HG03280 (cell line): ENCODE measurements at regions not wholly inside any gene's neighbourhood (a gene's known extent, or its start where the extent isn't known, plus 50 kb on each side); places are given as distances from the start of the nearest gene placed in this dataset.

Experiments
- ATAC-seq: cut with Tn5 transposase; IDR thresholded peaks from one replicate; pipeline ENCODE4 v1.9.1; 2021; ENCODE audit warnings: mild to moderate bottlenecking, moderate library complexity; ENCODE audit not compliant: unreplicated experiment

- ATAC-seq: no peak
Measured at GRCh38 chr14:97604731-97605130, 807.5 kb downstream of the VRK1 start.

- ATAC-seq: no peak
Measured at GRCh38 chr14:97618401-97618800, 821.2 kb downstream of the VRK1 start.

- no peak for ATAC-seq
Measured at GRCh38 chr14:97618917-97619690, 821.9 kb downstream of the VRK1 start.

GRCh38 chr14:97620066-97620465, 822.9 kb downstream of the VRK1 start:
- no peak for ATAC-seq

GRCh38 chr14:97624985-97625384, 827.8 kb downstream of the VRK1 start:
- ATAC-seq: no peak

GRCh38 chr14:97625477-97625876, 828.3 kb downstream of the VRK1 start:
- no peak for ATAC-seq

GRCh38 chr14:97626088-97626487, 828.9 kb downstream of the VRK1 start:
- no peak for ATAC-seq

GRCh38 chr14:97630249-97630648, 833.1 kb downstream of the VRK1 start:
- ATAC-seq: no peak

GRCh38 chr14:97633131-97633738, 836.1 kb downstream of the VRK1 start:
- no peak for ATAC-seq

- no peak for ATAC-seq
Measured at GRCh38 chr14:97634751-97635150, 837.6 kb downstream of the VRK1 start.

- ATAC-seq: no peak
Measured at GRCh38 chr14:97638864-97639263, 841.7 kb downstream of the VRK1 start.

- ATAC-seq: no peak
Measured at GRCh38 chr14:97640031-97640430, 842.8 kb downstream of the VRK1 start.

- no peak for ATAC-seq
Measured at GRCh38 chr14:97641827-97642226, 844.6 kb downstream of the VRK1 start.

- ATAC-seq: no peak
Measured at GRCh38 chr14:97642631-97643030, 845.4 kb downstream of the VRK1 start.

- no peak for ATAC-seq
Measured at GRCh38 chr14:97644365-97644764, 847.2 kb downstream of the VRK1 start.

GRCh38 chr14:97649752-97650151, 852.6 kb downstream of the VRK1 start:
- ATAC-seq: no peak

- ATAC-seq: no peak
Measured at GRCh38 chr14:97655169-97655948, 858.2 kb downstream of the VRK1 start.

- ATAC-seq: no peak
Measured at GRCh38 chr14:97657609-97658008, 860.4 kb downstream of the VRK1 start.

GRCh38 chr14:97687944-97688630, 890.9 kb downstream of the VRK1 start:
- ATAC-seq: no peak

- ATAC-seq: no peak
Measured at GRCh38 chr14:97688631-97689336, 891.6 kb downstream of the VRK1 start.

GRCh38 chr14:97692084-97692483, 894.9 kb downstream of the VRK1 start:
- no peak for ATAC-seq
